IMR-90 (cell line): ENCODE measurements at regions not wholly inside any gene's neighbourhood (a gene's known extent, or its start where the extent isn't known, plus 50 kb on each side); places are given as distances from the start of the nearest gene placed in this dataset.

ENCODE experiments used
- ATAC-seq: fragments of 200-7000 bp; cut with Tn5 transposase; 2 replicates; pipeline ENCODE4 v1.9.1; 2020; ENCODE audit warnings: low read depth, mild to moderate bottlenecking, moderate library complexity
- BruUV-seq: library from RNA; stranded (reverse); fragments of 400-500 nt; replicated peaks from 2 replicates; lab custom pipeline; 2021; lab: Mats Ljungman, UMichigan
- CTCF ChIA-PET: fragments of 300-600 bp; formaldehyde crosslinking; extraction: SDS; loops from one replicate; lab custom pipeline; 2021; ENCODE audit warnings: antibody characterized with exemption; lab: Yijun Ruan, JAX
- POLR2A ChIA-PET: fragments of 300-600 bp; sonication (Branson Sonifier 250); formaldehyde crosslinking; loops from one replicate; lab custom pipeline; 2022; ENCODE audit warnings: antibody characterized with exemption; ENCODE audit not compliant: unreplicated experiment; lab: Charles Lee
- DNase-seq: peaks from one replicate; pipeline ENCODE4 v3.0.0; 2013
- H2AFZ ChIP-seq: replicated peaks from 2 replicates; pipeline ENCODE3; 2013; ENCODE audit warnings: low read length, mild to moderate bottlenecking; ENCODE audit not compliant: poor library complexity
- H2AK5ac ChIP-seq: 2 replicates; pipeline ENCODE4 v1.6.1; 2013; ENCODE audit warnings: low read depth, low read length, inconsistent platforms
- H2AK9ac ChIP-seq: replicated peaks from 2 replicates; pipeline ENCODE3; 2013; ENCODE audit warnings: mild to moderate bottlenecking, low read depth, low read length, moderate library complexity; ENCODE audit not compliant: poor library complexity
- H2BK120ac ChIP-seq: 2 replicates; pipeline ENCODE4 v1.6.1; 2013; ENCODE audit warnings: low read depth, low read length, inconsistent platforms
- H2BK15ac ChIP-seq: 3 replicates; pipeline ENCODE4 v1.6.1; 2013; ENCODE audit warnings: low read depth, low read length, inconsistent platforms
- H2BK20ac ChIP-seq: 2 replicates; pipeline ENCODE4 v1.6.1; 2013; ENCODE audit warnings: low read depth, mild to moderate bottlenecking, inconsistent platforms, low read length, moderate library complexity
- H2BK5ac ChIP-seq: 2 replicates; pipeline ENCODE4 v1.6.1; 2013; ENCODE audit warnings: mild to moderate bottlenecking, low read depth, low read length, inconsistent platforms; ENCODE audit not compliant: poor library complexity, severe bottlenecking
- H3K14ac ChIP-seq: replicated peaks from 2 replicates; pipeline ENCODE4 v1.6.1; 2013; ENCODE audit warnings: low read depth, low read length, inconsistent platforms
- H3K18ac ChIP-seq: 2 replicates; pipeline ENCODE4 v1.6.1; 2013; ENCODE audit warnings: low read depth, low read length, control low read depth
- H3K23ac ChIP-seq: 2 replicates; pipeline ENCODE4 v1.6.1; 2013; ENCODE audit warnings: low read depth, low read length, inconsistent platforms
- H3K27ac ChIP-seq: 2 replicates; pipeline ENCODE4 v1.5.1; 2013; ENCODE audit warnings: mild to moderate bottlenecking, control low read depth, low read length; ENCODE audit not compliant: insufficient read depth
- H3K27me3 ChIP-seq: 2 replicates; pipeline ENCODE4 v1.6.1; 2013; ENCODE audit warnings: low read length; ENCODE audit not compliant: control insufficient read depth, insufficient read depth
- H3K36me3 ChIP-seq: 2 replicates; pipeline ENCODE4 v1.6.1; 2013; ENCODE audit warnings: low read length, mixed read lengths; ENCODE audit not compliant: control insufficient read depth, insufficient read depth
- H3K4ac ChIP-seq: 2 replicates; pipeline ENCODE4 v1.6.1; 2013; ENCODE audit warnings: low read depth, low read length, inconsistent platforms
- H3K4me1 ChIP-seq: 2 replicates; pipeline ENCODE4 v1.6.1; 2013; ENCODE audit warnings: low read length, mixed read lengths; ENCODE audit not compliant: control insufficient read depth, insufficient read depth
- H3K4me2 ChIP-seq: 2 replicates; pipeline ENCODE4 v1.6.1; 2013; ENCODE audit warnings: low read depth, mild to moderate bottlenecking, control low read depth, low read length, moderate library complexity
- H3K4me3 ChIP-seq: 2 replicates; pipeline ENCODE4 v1.5.1; 2013; ENCODE audit warnings: low read depth, mild to moderate bottlenecking, control low read depth, low read length, moderate library complexity; ENCODE audit not compliant: insufficient read depth
- H3K56ac ChIP-seq: 2 replicates; pipeline ENCODE4 v1.6.1; 2013; ENCODE audit warnings: low read length, inconsistent platforms; ENCODE audit not compliant: insufficient read depth; ENCODE audit errors: extremely low read depth
- H3K79me1 ChIP-seq, 2 experiments: 2 replicates each; pipeline ENCODE4 v1.6.1; 2013; ENCODE audit warnings: low read length in 2 of 2, inconsistent platforms in 1 of 2, low read depth in 1 of 2
- H3K9ac ChIP-seq: 2 replicates; pipeline ENCODE4 v1.6.1; 2013; ENCODE audit warnings: low read depth, low read length, control low read depth
- H3K9me1 ChIP-seq: 2 replicates; pipeline ENCODE4 v1.6.1; 2013; ENCODE audit warnings: low read length, inconsistent platforms; ENCODE audit not compliant: insufficient read depth
- H3K9me3 ChIP-seq: 2 replicates; pipeline ENCODE4 v1.6.1; 2013; ENCODE audit warnings: low read length; ENCODE audit not compliant: control insufficient read depth, insufficient read depth
- H4K20me1 ChIP-seq: 2 replicates; pipeline ENCODE4 v1.6.1; 2013; ENCODE audit warnings: low read length, inconsistent platforms; ENCODE audit not compliant: insufficient read depth
- H4K5ac ChIP-seq: 2 replicates; pipeline ENCODE4 v1.6.1; 2013; ENCODE audit warnings: mild to moderate bottlenecking, low read depth, low read length, control low read depth
- H4K8ac ChIP-seq, 2 experiments: 2 replicates each; pipeline ENCODE4 v1.6.1; 2013; ENCODE audit warnings: low read depth in 2 of 2, low read length in 2 of 2, control low read depth in 1 of 2, inconsistent platforms in 1 of 2
- H4K91ac ChIP-seq: 2 replicates; pipeline ENCODE4 v1.6.1; 2013; ENCODE audit warnings: low read depth, low read length, inconsistent platforms; ENCODE audit not compliant: insufficient read depth
- BHLHE40 ChIP-seq: fragments of 150-350 bp; IDR thresholded peaks from 2 replicates; pipeline ENCODE4 v1.6.1; 2016; ENCODE audit warnings: mild to moderate bottlenecking, low read depth, low read length
- CEBPB ChIP-seq: IDR thresholded peaks from 2 replicates; pipeline ENCODE4 v1.6.1; 2012; ENCODE audit warnings: low read depth, low read length, improper control_type of control experiment
- CHD1 ChIP-seq: IDR thresholded peaks from 2 replicates; pipeline ENCODE4 v1.6.1; 2012; ENCODE audit warnings: low read depth, low read length, improper control_type of control experiment
- FOS ChIP-seq: fragments of 150-350 bp; IDR thresholded peaks from 2 replicates; pipeline ENCODE4 v1.6.1; 2016; ENCODE audit warnings: low read depth, low read length
- MAFK ChIP-seq: IDR thresholded peaks from 2 replicates; pipeline ENCODE4 v1.6.1; 2012; ENCODE audit warnings: low read depth, low read length, improper control_type of control experiment
- MAZ ChIP-seq: IDR thresholded peaks from 2 replicates; pipeline ENCODE4 v1.6.1; 2012; ENCODE audit warnings: low read depth, mild to moderate bottlenecking, low read length, improper control_type of control experiment, moderate library complexity, borderline replicate concordance
- MXI1 ChIP-seq: IDR thresholded peaks from 2 replicates; pipeline ENCODE4 v1.6.1; 2012; ENCODE audit warnings: low read depth, mild to moderate bottlenecking, low read length, moderate library complexity, borderline replicate concordance
- NFE2L2 ChIP-seq: fragments of 150-350 bp; IDR thresholded peaks from 2 replicates; pipeline ENCODE4 v1.6.1; 2016; ENCODE audit warnings: low read depth, mild to moderate bottlenecking, low read length
- RAD21 ChIP-seq: IDR thresholded peaks from 2 replicates; pipeline ENCODE4 v1.6.1; 2012; ENCODE audit warnings: low read length, improper control_type of control experiment
- RCOR1 ChIP-seq: IDR thresholded peaks from 2 replicates; pipeline ENCODE4 v1.6.1; 2012; ENCODE audit warnings: mild to moderate bottlenecking, low read length, improper control_type of control experiment; ENCODE audit not compliant: insufficient replicate concordance
- SMC3 ChIP-seq: fragments of 150-350 bp; IDR thresholded peaks from 2 replicates; pipeline ENCODE4 v1.6.1; 2016; ENCODE audit warnings: low read depth, mild to moderate bottlenecking, antibody characterized with exemption, low read length, moderate library complexity
- WGBS, 2 experiments: methylation state at CpG; one replicate each; pipeline versions ENCODE4 v1.1.5 to v1.1.7; 2013; ENCODE audit warnings: missing lambda C conversion rate in 2 of 2; ENCODE audit not compliant: insufficient read length in 1 of 2; ENCODE audit errors: extremely low coverage in 2 of 2; 5-methylcytosine and 5-hydroxymethylcytosine counted together
- dilution Hi-C: fragments of 300-500 bp; cut with HindIII; formaldehyde crosslinking; loops from one replicate; pipeline ENCODE4 v1.14.3; 2018; ENCODE audit warnings: low sequenced_read_pairs; ENCODE audit not compliant: unreplicated experiment
- in situ Hi-C: fragments of 300-500 bp; cut with MboI; formaldehyde crosslinking; loops from 3 replicates; pipeline ENCODE4 v1.14.3; 2019; ENCODE audit warnings: low sequenced_read_pairs, inconsistent platforms, mixed read lengths
- intact Hi-C: fragments of 100-400 bp; cut with micrococcal nuclease; formaldehyde crosslinking; loops from 2 replicates; pipeline ENCODE4 v1.10.0; 2022
- TF ChIP-seq, protein P1 (sequence below): fragments of 150-350 bp; IDR thresholded peaks from 2 replicates; pipeline ENCODE4 v1.6.1; 2017; ENCODE audit warnings: mild to moderate bottlenecking, antibody characterized with exemption, low read length, low read depth
- TF ChIP-seq, protein P2 (sequence below): fragments of 150-350 bp; IDR thresholded peaks from 2 replicates; pipeline ENCODE4 v1.6.1; 2016; ENCODE audit warnings: low read depth, mild to moderate bottlenecking, low read length, moderate library complexity, borderline replicate concordance

DNA sequence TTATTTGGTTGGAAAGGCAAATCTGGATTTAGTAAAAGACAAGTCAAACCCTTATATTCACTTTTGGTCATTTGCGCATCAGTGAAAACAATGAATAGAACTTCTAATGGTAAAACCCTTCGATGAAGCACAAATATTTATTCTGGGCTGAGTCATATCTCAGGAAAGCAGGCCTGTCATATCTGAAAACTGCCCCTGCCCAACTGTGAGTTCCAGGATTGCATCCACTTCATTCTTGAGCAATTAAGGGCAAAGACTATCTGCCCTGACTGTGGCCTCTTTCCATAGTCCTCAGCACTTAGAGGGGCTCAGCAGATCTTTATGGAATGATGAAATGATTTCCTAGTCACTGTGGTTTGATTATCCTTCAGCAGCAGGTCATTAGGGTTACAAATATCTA, 795.2 kb upstream of the ID2 start:
- no peak overlapping the region for H3K4me2 ChIP-seq
- H3K36me3 ChIP-seq, result no peaks in the 10 kb centered on the region
- no peaks in the 10 kb centered on the region for H3K9me3 ChIP-seq
- WGBS, 2 experiments, result no CpG with 5 or more reads among the region's 2 CpGs
- no TSS peak for BruUV-seq
- H4K91ac ChIP-seq, result no peak overlapping the region
- no peak overlapping the region for H4K5ac ChIP-seq
- no peak overlapping the region for H3K4me3 ChIP-seq
- H2AFZ ChIP-seq, result no peak overlapping the region
- no peak overlapping the region for H3K14ac ChIP-seq
- POLR2A ChIA-PET, result no interaction called here
- H3K9ac ChIP-seq, result no peak overlapping the region
- CTCF ChIA-PET, result no interaction called here
- H2BK20ac ChIP-seq, result no peak overlapping the region
- H3K27me3 ChIP-seq, result no peaks in the 10 kb centered on the region; the same call in 1 of the 2 replicates
- ATAC-seq (0 out of 2 replicates have a peak, but pooled peaks have one; percentile 24), DNase-seq (peak; percentile 2)
- no peaks in the 10 kb centered on the region for H3K4me1 ChIP-seq
- intact Hi-C loops (no loop called here), in situ Hi-C loops (no loop called here), dilution Hi-C loops (no loop called here)
- H2AK5ac ChIP-seq, result no peak overlapping the region
- H4K8ac ChIP-seq, result no peak overlapping the region
- H3K9me1 ChIP-seq, result no peaks in the 10 kb centered on the region
- no peaks in the 10 kb centered on the region for H3K79me1 ChIP-seq
- H2BK5ac ChIP-seq, result no peak overlapping the region
- H2BK120ac ChIP-seq, result no peak overlapping the region
- no peak overlapping the region for H3K18ac ChIP-seq
- H3K23ac ChIP-seq, result no peak overlapping the region
- no peak overlapping the region for H3K56ac ChIP-seq
- no peaks in the 10 kb centered on the region for H4K20me1 ChIP-seq
- H3K27ac ChIP-seq, result no peak overlapping the region
- no peak overlapping the region for H2BK15ac ChIP-seq
- H2AK9ac ChIP-seq, result no peak overlapping the region
- no peak overlapping the region for H3K4ac ChIP-seq
- TF ChIP-seq, protein P1, sequence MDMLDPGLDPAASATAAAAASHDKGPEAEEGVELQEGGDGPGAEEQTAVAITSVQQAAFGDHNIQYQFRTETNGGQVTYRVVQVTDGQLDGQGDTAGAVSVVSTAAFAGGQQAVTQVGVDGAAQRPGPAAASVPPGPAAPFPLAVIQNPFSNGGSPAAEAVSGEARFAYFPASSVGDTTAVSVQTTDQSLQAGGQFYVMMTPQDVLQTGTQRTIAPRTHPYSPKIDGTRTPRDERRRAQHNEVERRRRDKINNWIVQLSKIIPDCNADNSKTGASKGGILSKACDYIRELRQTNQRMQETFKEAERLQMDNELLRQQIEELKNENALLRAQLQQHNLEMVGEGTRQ, result no peak
- TF ChIP-seq MAZ, result no peak
- TF ChIP-seq NFE2L2, result no peak
- TF ChIP-seq SMC3, result no peak
- TF ChIP-seq RAD21, result no peak
- no peak for TF ChIP-seq MXI1
- TF ChIP-seq BHLHE40, result no peak
- no peak for TF ChIP-seq MAFK
- no peak for TF ChIP-seq CEBPB
- no peak for TF ChIP-seq FOS
- TF ChIP-seq RCOR1, result no peak
- TF ChIP-seq CHD1, result no peak
- TF ChIP-seq, protein P2, sequence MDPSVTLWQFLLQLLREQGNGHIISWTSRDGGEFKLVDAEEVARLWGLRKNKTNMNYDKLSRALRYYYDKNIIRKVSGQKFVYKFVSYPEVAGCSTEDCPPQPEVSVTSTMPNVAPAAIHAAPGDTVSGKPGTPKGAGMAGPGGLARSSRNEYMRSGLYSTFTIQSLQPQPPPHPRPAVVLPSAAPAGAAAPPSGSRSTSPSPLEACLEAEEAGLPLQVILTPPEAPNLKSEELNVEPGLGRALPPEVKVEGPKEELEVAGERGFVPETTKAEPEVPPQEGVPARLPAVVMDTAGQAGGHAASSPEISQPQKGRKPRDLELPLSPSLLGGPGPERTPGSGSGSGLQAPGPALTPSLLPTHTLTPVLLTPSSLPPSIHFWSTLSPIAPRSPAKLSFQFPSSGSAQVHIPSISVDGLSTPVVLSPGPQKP, result no peak
